ENCODE measurements at regions not wholly inside any gene's neighbourhood (a gene's known extent, or its start where the extent isn't known, plus 50 kb on each side); places are given as distances from the start of the nearest gene placed in this dataset.

GRCh38 chr4:129344058-129344457 lies 248.1 kb downstream of the C4orf33 start:
- TF ChIP-seq CTCF (IDR thresholded peaks at IDR 0.05), result peak in 3 of 4 experiments; percentile 42 to 57 (median 51)
- TF ChIP-seq POLR2A (IDR thresholded peaks at IDR 0.05), result no peak
